Astrocyte of the cerebellum (primary cell): ENCODE measurements at regions not wholly inside any gene's neighbourhood (a gene's known extent, or its start where the extent isn't known, plus 50 kb on each side); places are given as distances from the start of the nearest gene placed in this dataset.

Experiments used
- DNase-seq: peaks from one replicate; pipeline ENCODE4 v3.0.0-alpha.2; 2011; ENCODE audit warnings: low read depth
- H3K4me3 ChIP-seq: 2 replicates; pipeline ENCODE4 v1.5.1; 2011; ENCODE audit warnings: mild to moderate bottlenecking, low read depth, low read length, moderate library complexity
- CTCF ChIP-seq: IDR thresholded peaks from 2 replicates; pipeline ENCODE4 v1.5.1; 2012; ENCODE audit warnings: low read length, low read depth, moderate library complexity, mild to moderate bottlenecking; ENCODE audit errors: missing control alignments
- in situ Hi-C: cut with HindIII; loops from 2 replicates; pipeline ENCODE4 v1.10.0; 2017; ENCODE audit warnings: low sequenced_read_pairs

- no peak overlapping the region for H3K4me3 ChIP-seq
- no peak for TF ChIP-seq CTCF
- in situ Hi-C loops, result no loop called here
These were observed 454.2 kb downstream of the TLE4 start for GRCh38 chr9:80025796-80026520.

GRCh38 chr9:80025131-80025530 lies 453.4 kb downstream of the TLE4 start:
- DNase-seq, result no peak
- in situ Hi-C loops, result no loop called here
- no peak for TF ChIP-seq CTCF
- no peak overlapping the region for H3K4me3 ChIP-seq

More at GRCh38 chr9:80025796-80026520, 454.2 kb downstream of the TLE4 start:
- DNase-seq, result no peak

- no peak for DNase-seq
- in situ Hi-C loops, result no loop called here
- no peak for TF ChIP-seq CTCF
- H3K4me3 ChIP-seq, result no peak overlapping the region
These were observed 448.8 kb downstream of the TLE4 start for GRCh38 chr9:80020530-80020929.

- no peak for DNase-seq
- no peak for TF ChIP-seq CTCF
- no peak overlapping the region for H3K4me3 ChIP-seq
- in situ Hi-C loops, result no loop called here
These were observed 448.3 kb downstream of the TLE4 start for GRCh38 chr9:80020056-80020455.

- in situ Hi-C loops, result no loop called here
These were observed 442.1 kb downstream of the TLE4 start for GRCh38 chr9:80013891-80014290.

DNA sequence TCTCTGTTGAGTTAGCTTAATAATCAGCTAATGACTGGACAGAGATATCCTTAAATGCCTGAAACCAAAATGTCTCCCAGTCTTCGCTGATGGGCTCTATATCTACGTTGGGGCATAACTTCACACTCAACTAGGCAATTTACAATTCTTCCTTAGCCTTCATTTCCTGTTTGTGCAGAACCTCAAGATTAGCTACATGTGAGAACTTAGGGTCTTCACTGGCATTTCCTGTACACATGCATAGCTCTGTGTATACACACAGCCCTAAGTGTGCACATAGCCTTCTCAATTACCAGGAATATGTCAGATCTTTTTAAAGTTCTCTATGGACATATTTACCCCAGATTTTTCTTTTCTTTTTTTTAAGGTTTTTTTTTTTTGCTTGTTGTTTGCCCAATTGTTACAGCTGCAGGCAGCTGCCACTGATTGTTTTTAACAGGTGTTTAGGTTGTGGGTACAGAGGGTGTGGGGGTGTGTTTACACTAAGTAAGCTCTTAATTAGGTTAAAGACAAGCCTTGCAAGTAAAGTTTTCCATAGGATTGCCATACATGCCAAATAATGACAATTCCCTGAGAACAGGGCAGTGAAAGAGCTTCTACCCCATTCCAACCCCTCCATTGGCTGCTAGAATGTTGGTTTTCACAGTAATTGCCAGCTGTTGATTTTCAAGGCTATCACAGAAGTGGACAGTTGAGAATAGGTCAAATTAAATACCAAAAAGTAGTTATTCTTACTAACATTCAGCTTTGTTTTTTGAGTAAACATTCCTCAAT lies 441.0 kb downstream of the TLE4 start:
- DNase-seq, result no peak
- H3K4me3 ChIP-seq, result no peak overlapping the region
- in situ Hi-C loops, result no loop called here
- TF ChIP-seq CTCF, result no peak

More at GRCh38 chr9:80013891-80014290, 442.1 kb downstream of the TLE4 start:
- no peak for DNase-seq
- H3K4me3 ChIP-seq, result no peak overlapping the region
- no peak for TF ChIP-seq CTCF
